ENCODE measurements at regions not wholly inside any gene's neighbourhood (a gene's known extent, or its start where the extent isn't known, plus 50 kb on each side); places are given as distances from the start of the nearest gene placed in this dataset.

GRCh38 chr1:221874285-221875003 is 132.6 kb upstream of the DUSP10 start:
- no peaks in the 10 kb centered on the region for H3K79me2 ChIP-seq (ENCODE audit: control insufficient read depth, low read length)
- H3K4me3 ChIP-seq (ENCODE audit: low read length): no peak overlapping the region
- no peaks in the 10 kb centered on the region for H3K36me3 ChIP-seq (ENCODE audit: control insufficient read depth, low read length)
- no peak overlapping the region for H3K4me2 ChIP-seq (ENCODE audit: low read length)
- H3K4me1 ChIP-seq (ENCODE audit: control insufficient read depth, low read length): no peaks in the 10 kb centered on the region
- H3K9me2 ChIP-seq (replicated peaks; ENCODE audit: control insufficient read depth, low read length): no peaks in the 10 kb centered on the region
- H3K27ac ChIP-seq (ENCODE audit: low read depth, low read length): no peak overlapping the region
- no peaks in the 10 kb centered on the region for H3F3A ChIP-seq (ENCODE audit: control insufficient read depth, insufficient read depth)
- 0 out of 2 replicates have a peak, but pooled peaks cover 4% of the 10 kb centered on the region for H3K27me3 ChIP-seq (ENCODE audit: control insufficient read depth, low read length)
- no peaks in the 10 kb centered on the region for H3K9me3 ChIP-seq (ENCODE audit: control insufficient read depth, insufficient read depth, low read length)
- no peak for TF ChIP-seq CTCF (IDR thresholded peaks at IDR 0.05; ENCODE audit: low read depth, low read length, poor library complexity, severe bottlenecking)
- TF ChIP-seq EZH2phosphoT487 (IDR thresholded peaks at IDR 0.05; ENCODE audit: borderline replicate concordance, low read length): no peak
- no peaks in the 10 kb centered on the region for H4K20me1 ChIP-seq (ENCODE audit: control insufficient read depth, insufficient read depth, low read depth, low read length)

- no peak overlapping the region for H3K4me3 ChIP-seq (ENCODE audit: low read length)
- H3K9me3 ChIP-seq (ENCODE audit: control insufficient read depth, insufficient read depth, low read length): no peaks in the 10 kb centered on the region
- H3K27ac ChIP-seq (ENCODE audit: low read depth, low read length): no peak overlapping the region
- no peaks in the 10 kb centered on the region for H3K36me3 ChIP-seq (ENCODE audit: control insufficient read depth, low read length)
- no peaks in the 10 kb centered on the region for H3K79me2 ChIP-seq (ENCODE audit: control insufficient read depth, low read length)
- H3K9me2 ChIP-seq (replicated peaks; ENCODE audit: control insufficient read depth, low read length): no peaks in the 10 kb centered on the region
- no peak overlapping the region for H3K4me2 ChIP-seq (ENCODE audit: low read length)
- H3F3A ChIP-seq (ENCODE audit: control insufficient read depth, insufficient read depth): no peaks in the 10 kb centered on the region
- TF ChIP-seq CTCF (IDR thresholded peaks at IDR 0.05; ENCODE audit: low read depth, low read length, poor library complexity, severe bottlenecking): no peak
- TF ChIP-seq EZH2phosphoT487 (IDR thresholded peaks at IDR 0.05; ENCODE audit: borderline replicate concordance, low read length): no peak
- no peaks in the 10 kb centered on the region for H4K20me1 ChIP-seq (ENCODE audit: control insufficient read depth, insufficient read depth, low read depth, low read length)
- 0 out of 2 replicates have a peak, but pooled peaks cover 2% of the 10 kb centered on the region for H3K27me3 ChIP-seq (ENCODE audit: control insufficient read depth, low read length)
- no peaks in the 10 kb centered on the region for H3K4me1 ChIP-seq (ENCODE audit: control insufficient read depth, low read length)
Observed at GRCh38 chr1:221873673-221874072, 131.8 kb upstream of the DUSP10 start.

GRCh38 chr1:221871056-221871455 is 129.2 kb upstream of the DUSP10 start:
- Histone ChIP-seq H3K4me2 (ENCODE audit: low read length) (no peak overlapping the region), H3K4me3 (ENCODE audit: low read length) (no peak overlapping the region), H3K9me3 (ENCODE audit: control insufficient read depth, insufficient read depth, low read length) (no peaks in the 10 kb centered on the region), H3F3A (ENCODE audit: control insufficient read depth, insufficient read depth) (no peaks in the 10 kb centered on the region), H3K27ac (ENCODE audit: low read depth, low read length) (no peak overlapping the region), H3K4me1 (ENCODE audit: control insufficient read depth, low read length) (no peaks in the 10 kb centered on the region), H3K9me2 (replicated peaks; ENCODE audit: control insufficient read depth, low read length) (no peaks in the 10 kb centered on the region), H3K27me3 (ENCODE audit: control insufficient read depth, low read length) (no peaks in the 10 kb centered on the region), H4K20me1 (ENCODE audit: control insufficient read depth, insufficient read depth, low read depth, low read length) (no peaks in the 10 kb centered on the region), H3K36me3 (ENCODE audit: control insufficient read depth, low read length) (no peaks in the 10 kb centered on the region), H3K79me2 (ENCODE audit: control insufficient read depth, low read length) (no peaks in the 10 kb centered on the region)
- TF ChIP-seq CTCF (IDR thresholded peaks at IDR 0.05; ENCODE audit: low read depth, low read length, poor library complexity, severe bottlenecking): no peak
- no peak for TF ChIP-seq EZH2phosphoT487 (IDR thresholded peaks at IDR 0.05; ENCODE audit: borderline replicate concordance, low read length)
